H9 (cell line): ENCODE measurements at regions not wholly inside any gene's neighbourhood (a gene's known extent, or its start where the extent isn't known, plus 50 kb on each side); places are given as distances from the start of the nearest gene placed in this dataset.

Source experiments
- DNase-seq: peaks from one replicate; pipeline ENCODE4 v3.0.0-alpha.2; 2017
- H2AFZ ChIP-seq: one replicate; pipeline ENCODE4 v1.6.1; 2013; ENCODE audit warnings: mild to moderate bottlenecking, low read length, control low read depth, moderate library complexity
- H2AK5ac ChIP-seq: 2 replicates; pipeline ENCODE4 v1.6.1; 2013; ENCODE audit warnings: low read length, control low read depth, mixed read lengths; ENCODE audit not compliant: insufficient read length
- H2BK120ac ChIP-seq: one replicate; pipeline ENCODE4 v1.6.1; 2013; ENCODE audit warnings: low read depth, mild to moderate bottlenecking, low read length, control low read depth, inconsistent platforms; ENCODE audit not compliant: poor library complexity, severe bottlenecking
- H2BK12ac ChIP-seq: 2 replicates; pipeline ENCODE4 v1.6.1; 2013; ENCODE audit warnings: low read length, control low read depth, mixed read lengths, low read depth; ENCODE audit not compliant: insufficient read length
- H2BK15ac ChIP-seq: 2 replicates; pipeline ENCODE4 v1.6.1; 2013; ENCODE audit warnings: low read depth, low read length, control low read depth
- H2BK20ac ChIP-seq: one replicate; pipeline ENCODE4 v1.6.1; 2013; ENCODE audit warnings: low read depth, mild to moderate bottlenecking, low read length, control low read depth, inconsistent platforms; ENCODE audit not compliant: poor library complexity, severe bottlenecking
- H2BK5ac ChIP-seq: 2 replicates; pipeline ENCODE4 v1.6.1; 2013; ENCODE audit warnings: low read length, control low read depth, mixed read lengths; ENCODE audit not compliant: insufficient read length
- H3K14ac ChIP-seq: 2 replicates; pipeline ENCODE4 v1.6.1; 2013; ENCODE audit warnings: low read length, control low read depth; ENCODE audit not compliant: insufficient read depth
- H3K18ac ChIP-seq: 2 replicates; pipeline ENCODE4 v1.6.1; 2013; ENCODE audit warnings: low read depth, mild to moderate bottlenecking, mixed read lengths, low read length, control low read depth; ENCODE audit not compliant: insufficient read length
- H3K23ac ChIP-seq: 2 replicates; pipeline ENCODE4 v1.6.1; 2013; ENCODE audit warnings: low read length, control low read depth, mixed read lengths, low read depth; ENCODE audit not compliant: insufficient read length
- H3K23me2 ChIP-seq: 2 replicates; pipeline ENCODE4 v1.6.1; 2013; ENCODE audit warnings: low read depth, mild to moderate bottlenecking, mixed read lengths, low read length, control low read depth; ENCODE audit not compliant: insufficient read length, poor library complexity, severe bottlenecking
- H3K27ac ChIP-seq: 2 replicates; pipeline ENCODE4 v1.5.1; 2013; ENCODE audit warnings: low read length, control low read depth, mixed read lengths, low read depth; ENCODE audit not compliant: insufficient read length
- H3K27me3 ChIP-seq: 2 replicates; pipeline ENCODE4 v1.6.1; 2013; ENCODE audit warnings: low read length, control low read depth, inconsistent platforms; ENCODE audit not compliant: insufficient read depth
- H3K4ac ChIP-seq: 2 replicates; pipeline ENCODE4 v1.6.1; 2013; ENCODE audit warnings: low read depth, mild to moderate bottlenecking, control low read depth, inconsistent platforms, low read length, moderate library complexity
- H3K4me1 ChIP-seq: 2 replicates; pipeline ENCODE4 v1.6.1; 2013; ENCODE audit warnings: low read length, control low read depth, inconsistent platforms; ENCODE audit not compliant: insufficient read depth
- H3K4me2 ChIP-seq: 2 replicates; pipeline ENCODE4 v1.6.1; 2013; ENCODE audit warnings: low read length, control low read depth, mixed read lengths; ENCODE audit not compliant: insufficient read length, insufficient read depth
- H3K56ac ChIP-seq: 2 replicates; pipeline ENCODE4 v1.6.1; 2013; ENCODE audit warnings: low read depth, mild to moderate bottlenecking, mixed read lengths, low read length, control low read depth; ENCODE audit not compliant: insufficient read length
- H3K79me1 ChIP-seq: 2 replicates; pipeline ENCODE4 v1.6.1; 2013; ENCODE audit warnings: low read depth, mild to moderate bottlenecking, moderate library complexity, low read length, control low read depth, inconsistent platforms; ENCODE audit not compliant: insufficient read depth, poor library complexity, severe bottlenecking
- H3K79me2 ChIP-seq: 2 replicates; pipeline ENCODE4 v1.6.1; 2013; ENCODE audit warnings: low read length, control low read depth, inconsistent platforms; ENCODE audit not compliant: insufficient read depth
- H3K9ac ChIP-seq: 2 replicates; pipeline ENCODE4 v1.6.1; 2013; ENCODE audit warnings: low read length, control low read depth, mixed read lengths; ENCODE audit not compliant: insufficient read length; ENCODE audit errors: extremely low read depth
- H3K9me3 ChIP-seq: one replicate; pipeline ENCODE4 v1.6.1; 2013; ENCODE audit warnings: low read depth, low read length, inconsistent platforms; ENCODE audit not compliant: control insufficient read depth
- H3T11ph ChIP-seq: one replicate; pipeline ENCODE4 v1.6.1; 2013; ENCODE audit warnings: mild to moderate bottlenecking, low read length, control low read depth, inconsistent platforms
- H4K20me1 ChIP-seq: one replicate; pipeline ENCODE4 v1.6.1; 2013; ENCODE audit not compliant: control insufficient read depth, insufficient read length, insufficient read depth
- H4K5ac ChIP-seq: 2 replicates; pipeline ENCODE4 v1.6.1; 2013; ENCODE audit warnings: low read depth, mild to moderate bottlenecking, mixed read lengths, low read length, control low read depth; ENCODE audit not compliant: insufficient read length
- H4K8ac ChIP-seq: replicated peaks from 2 replicates; pipeline ENCODE4 v1.6.1; 2013; ENCODE audit warnings: low read length, control low read depth, mixed read lengths, low read depth; ENCODE audit not compliant: insufficient read length
- H4K91ac ChIP-seq: 2 replicates; pipeline ENCODE4 v1.6.1; 2013; ENCODE audit warnings: low read depth, mild to moderate bottlenecking, moderate library complexity, mixed read lengths, low read length, control low read depth; ENCODE audit not compliant: insufficient read length
- H3K27ac Mint-ChIP-seq, 3 experiments: 2 replicates in 2 of 3; 3 replicates in 1 of 3; pipeline ENCODE4 v1.8.0; 2020 to 2021; ENCODE audit warnings: mixed read lengths in 3 of 3, mild to moderate bottlenecking in 1 of 3, moderate library complexity in 1 of 3
- H3K27me3 Mint-ChIP-seq: 2 replicates; pipeline ENCODE4 v1.8.0; 2021; ENCODE audit warnings: low read depth, mild to moderate bottlenecking, moderate library complexity, mixed read lengths
- H3K36me3 Mint-ChIP-seq, 3 experiments: 2 replicates in 2 of 3; 3 replicates in 1 of 3; pipeline ENCODE4 v1.8.0; 2020 to 2021; ENCODE audit warnings: low read depth in 3 of 3, mixed read lengths in 3 of 3; ENCODE audit not compliant: insufficient read depth in 1 of 3
- H3K4me1 Mint-ChIP-seq, 2 experiments: 2 replicates each; pipeline ENCODE4 v1.8.0; 2020; ENCODE audit warnings: mixed read lengths in 2 of 2
- H3K4me3 Mint-ChIP-seq, 2 experiments: 2 replicates in 1 of 2; 3 replicates in 1 of 2; pipeline ENCODE4 v1.8.0; 2020 to 2021; ENCODE audit warnings: mild to moderate bottlenecking in 2 of 2, mixed read lengths in 2 of 2, moderate library complexity in 1 of 2
- H3K9me3 Mint-ChIP-seq, 2 experiments: 2 replicates in 1 of 2; 3 replicates in 1 of 2; pipeline ENCODE4 v1.8.0; 2020; ENCODE audit warnings: mild to moderate bottlenecking in 2 of 2, mixed read lengths in 2 of 2, moderate library complexity in 1 of 2
- CTCF ChIP-seq: fragments of 200-600 bp; sonication (generic); conservative IDR thresholded peaks from 3 replicates; pipeline ENCODE4 v1.8.0; 2021; ENCODE audit warnings: antibody characterized with exemption, mild to moderate bottlenecking
- WGBS: extraction: QIAGEN DNeasy Blood & Tissue Kit; methylation state at CpG from one replicate; pipeline ENCODE4 v1.1.7; 2013; ENCODE audit warnings: missing lambda C conversion rate, low lambda C conversion rate, mixed read lengths; ENCODE audit not compliant: insufficient read length; ENCODE audit errors: extremely low coverage; 5-methylcytosine and 5-hydroxymethylcytosine counted together

DNA sequence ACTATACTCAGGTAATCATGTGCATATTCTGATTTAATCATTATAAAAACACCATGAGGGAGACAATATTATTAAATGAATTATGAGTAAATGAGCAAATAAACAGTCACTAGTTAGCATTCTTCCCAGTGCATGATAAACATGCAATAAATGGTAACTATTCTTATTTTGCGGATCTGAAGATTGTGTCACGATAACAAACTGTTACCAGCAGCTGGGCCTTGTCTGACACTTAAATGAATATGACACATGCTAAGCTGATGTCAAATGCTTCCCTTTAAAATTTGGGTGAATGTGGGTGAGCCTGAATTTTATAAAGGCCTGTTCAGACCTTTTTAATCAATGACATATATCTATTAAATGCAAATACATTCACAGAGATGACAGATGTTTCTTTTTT, 68.2 kb upstream of the KIT start:
- Histone ChIP-seq H3K79me1 (no peaks in the 10 kb centered on the region), H3K23me2 (no peaks in the 10 kb centered on the region), H2BK15ac (no peak overlapping the region), H2BK20ac (no peak overlapping the region), H3K27ac (no peak overlapping the region), H2BK5ac (no peak overlapping the region), H3K4ac (no peak overlapping the region), H3K9me3 (no peaks in the 10 kb centered on the region), H4K91ac (no peak overlapping the region), H3K23ac (no peak overlapping the region), H4K5ac (no peak overlapping the region), H4K20me1 (no peaks in the 10 kb centered on the region), H2BK12ac (no peak overlapping the region), H3K9ac (no peak overlapping the region), H3K27me3 (no peaks in the 10 kb centered on the region), H3K4me1 (no peaks in the 10 kb centered on the region), H3K79me2 (no peaks in the 10 kb centered on the region), H3K4me2 (no peak overlapping the region), H3K18ac (no peak overlapping the region), H4K8ac (no peak overlapping the region), H2AFZ (no peak overlapping the region), H2BK120ac (no peak overlapping the region), H3K14ac (no peak overlapping the region), H3K56ac (no peak overlapping the region), H3T11ph (no peak overlapping the region), H2AK5ac (no peak overlapping the region)
- no peak for TF ChIP-seq CTCF
- Mint-ChIP-seq H3K4me3 (no peak overlapping the region), H3K4me1 (peaks cover 4 to 5% of the 10 kb centered on the region in 2 experiments), H3K27ac (no peak overlapping the region), H3K36me3 (no peaks in the 10 kb centered on the region), H3K9me3 (no peaks in the 10 kb centered on the region), H3K27me3 (no peaks in the 10 kb centered on the region)
- no CpG with 5 or more reads among the region's 2 CpGs for WGBS
- DNase-seq: no peak
